Activated CD8-positive, alpha-beta T cell treated with anti-CD3 and anti-CD28 coated beads for 36 hours (primary cell): ENCODE measurements at regions not wholly inside any gene's neighbourhood (a gene's known extent, or its start where the extent isn't known, plus 50 kb on each side); places are given as distances from the start of the nearest gene placed in this dataset.

Source experiments
- ATAC-seq: fragments of 200-7000 bp; cut with Tn5 transposase; one replicate; pipeline ENCODE4 v1.10.0; 2021; ENCODE audit warnings: mild to moderate bottlenecking, moderate library complexity
- CTCF ChIA-PET: fragments of 350-600 bp; sonication (Branson Sonifier 250); formaldehyde crosslinking; loops from one replicate; lab custom pipeline; 2021; ENCODE audit warnings: antibody characterized with exemption; lab: Charles Lee
- POLR2A ChIA-PET: fragments of 350-600 bp; sonication (Branson Sonifier 250); formaldehyde crosslinking; loops from one replicate; lab custom pipeline; 2021; ENCODE audit warnings: antibody characterized with exemption; lab: Charles Lee
- DNase-seq: peaks from one replicate; pipeline ENCODE4 v3.0.0-alpha.2; 2020
- H3K27ac Mint-ChIP-seq: one replicate; pipeline ENCODE4 v1.8.0; 2021; ENCODE audit warnings: mild to moderate bottlenecking, mixed read lengths
- H3K27me3 Mint-ChIP-seq: one replicate; pipeline ENCODE4 v1.8.0; 2021; ENCODE audit warnings: mixed read lengths
- H3K36me3 Mint-ChIP-seq: one replicate; pipeline ENCODE4 v1.8.0; 2021; ENCODE audit warnings: low read depth, mixed read lengths
- H3K4me1 Mint-ChIP-seq: one replicate; pipeline ENCODE4 v1.8.0; 2021; ENCODE audit warnings: low read depth, mixed read lengths
- H3K4me3 Mint-ChIP-seq: one replicate; pipeline ENCODE4 v1.8.0; 2021; ENCODE audit warnings: mild to moderate bottlenecking, moderate library complexity, mixed read lengths
- H3K9me3 Mint-ChIP-seq: one replicate; pipeline ENCODE4 v1.8.0; 2021; ENCODE audit warnings: mixed read lengths
- CTCF ChIP-seq: fragments of 200-600 bp; IDR thresholded peaks from one replicate; pipeline ENCODE4 v1.8.0; 2022; ENCODE audit warnings: antibody characterized with exemption, mild to moderate bottlenecking
- intact Hi-C: fragments of 100-400 bp; cut with micrococcal nuclease; formaldehyde crosslinking; loops from one replicate; pipeline ENCODE4 v1.10.0; 2022

GRCh38 chr3:184465883-184466412 is 86.1 kb downstream of the CHRD start:
- intact Hi-C loops = no loop called here
- no peak for TF ChIP-seq CTCF
- Mint-ChIP-seq H3K9me3 (no peaks in the 10 kb centered on the region), H3K36me3 (no peaks in the 10 kb centered on the region), H3K27ac (no peak overlapping the region), H3K27me3 (peaks cover 16% of the 10 kb centered on the region), H3K4me1 (peaks cover 3% of the 10 kb centered on the region), H3K4me3 (no peak overlapping the region)
- no peak for ATAC-seq
- DNase-seq = no peak
- CTCF ChIA-PET = interaction anchor here (1.0 to 5.7 kb wide), 5 partner anchors 47 to 112 kb away, joined by 3 to 40 read pairs (median 7); no protein-coding TSS in a partner anchor
- POLR2A ChIA-PET = interaction anchor here (0.8 kb wide), 1 partner anchor 48 kb away, joined by 3 read pairs; no protein-coding TSS in a partner anchor

GRCh38 chr3:184466413-184466960 is 86.6 kb downstream of the CHRD start:
- peak; percentile 13 for ATAC-seq
- Mint-ChIP-seq H3K9me3 (no peaks in the 10 kb centered on the region), H3K4me1 (peaks cover 8% of the 10 kb centered on the region), H3K27me3 (peaks cover 16% of the 10 kb centered on the region), H3K4me3 (no peak overlapping the region), H3K36me3 (no peaks in the 10 kb centered on the region), H3K27ac (no peak overlapping the region)
- TF ChIP-seq CTCF = no peak
- intact Hi-C loops = no loop called here
- CTCF ChIA-PET = interaction anchor here (1.0 to 5.7 kb wide), 6 partner anchors 47 to 113 kb away, joined by 3 to 40 read pairs (median 6); no protein-coding TSS in a partner anchor
- POLR2A ChIA-PET = interaction anchor here (0.8 kb wide), 1 partner anchor 47 kb away, joined by 3 read pairs; no protein-coding TSS in a partner anchor
- peak; percentile 5 for DNase-seq

GRCh38 chr3:184467171-184467570 is 87.3 kb downstream of the CHRD start:
- intact Hi-C loops = no loop called here
- CTCF ChIA-PET = interaction anchor here (1.0 to 5.7 kb wide), 5 partner anchors 46 to 113 kb away, joined by 3 to 40 read pairs (median 3); no protein-coding TSS in a partner anchor
- POLR2A ChIA-PET = no interaction called here
- no peak for ATAC-seq
- H3K36me3 Mint-ChIP-seq = no peaks in the 10 kb centered on the region
- no peak for DNase-seq
- peaks cover 11% of the 10 kb centered on the region for H3K4me1 Mint-ChIP-seq
- H3K9me3 Mint-ChIP-seq = no peaks in the 10 kb centered on the region
- H3K27me3 Mint-ChIP-seq = peaks cover 16% of the 10 kb centered on the region
- no peak overlapping the region for H3K4me3 Mint-ChIP-seq
- TF ChIP-seq CTCF = no peak
- no peak overlapping the region for H3K27ac Mint-ChIP-seq

- peaks cover 29% of the 10 kb centered on the region for H3K27me3 Mint-ChIP-seq
- H3K27ac Mint-ChIP-seq = no peak overlapping the region
- CTCF ChIA-PET = interaction anchor here (0.9 to 5.7 kb wide), 5 partner anchors 10 to 99 kb away, joined by 3 to 40 read pairs (median 3); no protein-coding TSS in a partner anchor
Measured at GRCh38 chr3:184470551-184470950, 90.7 kb downstream of the CHRD start.

More at GRCh38 chr3:184470551-184470950, 90.7 kb downstream of the CHRD start:
- no peaks in the 10 kb centered on the region for H3K9me3 Mint-ChIP-seq
- no peaks in the 10 kb centered on the region for H3K36me3 Mint-ChIP-seq
- TF ChIP-seq CTCF = no peak
- DNase-seq (peak; percentile 14), ATAC-seq (peak; percentile 20)
- no peak overlapping the region for H3K4me3 Mint-ChIP-seq
- intact Hi-C loops = loop anchor here (5.0 kb wide), 1 partner anchor 42 kb away; no protein-coding TSS in a partner anchor
- POLR2A ChIA-PET = no interaction called here
- peaks cover 20% of the 10 kb centered on the region for H3K4me1 Mint-ChIP-seq
